ENCODE measurements at regions not wholly inside any gene's neighbourhood (a gene's known extent, or its start where the extent isn't known, plus 50 kb on each side); places are given as distances from the start of the nearest gene placed in this dataset.

DNA sequence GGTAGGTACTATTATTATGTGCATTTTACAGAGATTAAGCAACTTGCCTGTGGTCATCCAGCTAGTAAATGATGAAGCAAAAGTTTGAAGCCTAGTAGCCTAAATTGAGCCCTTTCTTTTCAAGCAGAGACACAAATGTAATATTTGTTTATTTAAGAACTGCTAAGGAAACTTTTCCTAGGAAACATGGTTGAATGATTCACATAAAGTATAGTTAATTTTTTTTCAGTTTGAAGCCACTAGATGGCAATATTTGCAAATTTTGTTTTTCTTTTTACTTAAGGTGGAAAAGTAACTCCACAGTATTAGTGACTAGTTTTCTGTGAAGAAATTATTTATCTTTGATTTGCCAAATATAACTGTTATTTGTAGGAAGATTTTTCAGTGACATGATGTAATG lies 52.8 kb upstream of the ANKRD17 start (continued):
- TF ChIP-seq CAMTA2 (CRISPR knock-in tag; IDR thresholded peaks at IDR 0.05; ENCODE audit: borderline replicate concordance) (no peak), ZNF558 (CRISPR knock-in tag; IDR thresholded peaks at IDR 0.05; ENCODE audit: borderline replicate concordance) (no peak), HNRNPUL1 (IDR thresholded peaks at IDR 0.05; ENCODE audit: low read depth, low read length) (no peak), SMC3 (IDR thresholded peaks at IDR 0.05; ENCODE audit: low read length) (peak; percentile 15)
- TF ChIP-seq, protein P1, sequence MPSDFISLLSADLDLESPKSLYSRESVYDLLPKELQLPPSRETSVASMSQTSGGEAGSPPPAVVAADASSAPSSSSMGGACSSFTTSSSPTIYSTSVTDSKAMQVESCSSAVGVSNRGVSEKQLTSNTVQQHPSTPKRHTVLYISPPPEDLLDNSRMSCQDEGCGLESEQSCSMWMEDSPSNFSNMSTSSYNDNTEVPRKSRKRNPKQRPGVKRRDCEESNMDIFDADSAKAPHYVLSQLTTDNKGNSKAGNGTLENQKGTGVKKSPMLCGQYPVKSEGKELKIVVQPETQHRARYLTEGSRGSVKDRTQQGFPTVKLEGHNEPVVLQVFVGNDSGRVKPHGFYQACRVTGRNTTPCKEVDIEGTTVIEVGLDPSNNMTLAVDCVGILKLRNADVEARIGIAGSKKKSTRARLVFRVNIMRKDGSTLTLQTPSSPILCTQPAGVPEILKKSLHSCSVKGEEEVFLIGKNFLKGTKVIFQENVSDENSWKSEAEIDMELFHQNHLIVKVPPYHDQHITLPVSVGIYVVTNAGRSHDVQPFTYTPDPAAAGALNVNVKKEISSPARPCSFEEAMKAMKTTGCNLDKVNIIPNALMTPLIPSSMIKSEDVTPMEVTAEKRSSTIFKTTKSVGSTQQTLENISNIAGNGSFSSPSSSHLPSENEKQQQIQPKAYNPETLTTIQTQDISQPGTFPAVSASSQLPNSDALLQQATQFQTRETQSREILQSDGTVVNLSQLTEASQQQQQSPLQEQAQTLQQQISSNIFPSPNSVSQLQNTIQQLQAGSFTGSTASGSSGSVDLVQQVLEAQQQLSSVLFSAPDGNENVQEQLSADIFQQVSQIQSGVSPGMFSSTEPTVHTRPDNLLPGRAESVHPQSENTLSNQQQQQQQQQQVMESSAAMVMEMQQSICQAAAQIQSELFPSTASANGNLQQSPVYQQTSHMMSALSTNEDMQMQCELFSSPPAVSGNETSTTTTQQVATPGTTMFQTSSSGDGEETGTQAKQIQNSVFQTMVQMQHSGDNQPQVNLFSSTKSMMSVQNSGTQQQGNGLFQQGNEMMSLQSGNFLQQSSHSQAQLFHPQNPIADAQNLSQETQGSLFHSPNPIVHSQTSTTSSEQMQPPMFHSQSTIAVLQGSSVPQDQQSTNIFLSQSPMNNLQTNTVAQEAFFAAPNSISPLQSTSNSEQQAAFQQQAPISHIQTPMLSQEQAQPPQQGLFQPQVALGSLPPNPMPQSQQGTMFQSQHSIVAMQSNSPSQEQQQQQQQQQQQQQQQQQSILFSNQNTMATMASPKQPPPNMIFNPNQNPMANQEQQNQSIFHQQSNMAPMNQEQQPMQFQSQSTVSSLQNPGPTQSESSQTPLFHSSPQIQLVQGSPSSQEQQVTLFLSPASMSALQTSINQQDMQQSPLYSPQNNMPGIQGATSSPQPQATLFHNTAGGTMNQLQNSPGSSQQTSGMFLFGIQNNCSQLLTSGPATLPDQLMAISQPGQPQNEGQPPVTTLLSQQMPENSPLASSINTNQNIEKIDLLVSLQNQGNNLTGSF (CRISPR knock-in tag; IDR thresholded peaks at IDR 0.05) = no peak
- TF ChIP-seq, protein P2, sequence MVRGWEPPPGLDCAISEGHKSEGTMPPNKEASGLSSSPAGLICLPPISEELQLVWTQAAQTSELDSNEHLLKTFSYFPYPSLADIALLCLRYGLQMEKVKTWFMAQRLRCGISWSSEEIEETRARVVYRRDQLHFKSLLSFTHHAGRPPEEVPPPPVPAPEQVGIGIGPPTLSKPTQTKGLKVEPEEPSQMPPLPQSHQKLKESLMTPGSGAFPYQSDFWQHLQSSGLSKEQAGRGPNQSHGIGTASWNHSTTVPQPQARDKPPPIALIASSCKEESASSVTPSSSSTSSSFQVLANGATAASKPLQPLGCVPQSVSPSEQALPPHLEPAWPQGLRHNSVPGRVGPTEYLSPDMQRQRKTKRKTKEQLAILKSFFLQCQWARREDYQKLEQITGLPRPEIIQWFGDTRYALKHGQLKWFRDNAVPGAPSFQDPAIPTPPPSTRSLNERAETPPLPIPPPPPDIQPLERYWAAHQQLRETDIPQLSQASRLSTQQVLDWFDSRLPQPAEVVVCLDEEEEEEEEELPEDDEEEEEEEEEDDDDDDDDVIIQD (CRISPR knock-in tag; IDR thresholded peaks at IDR 0.05; ENCODE audit: low read depth) = no peak
- TF ChIP-seq, protein P3, sequence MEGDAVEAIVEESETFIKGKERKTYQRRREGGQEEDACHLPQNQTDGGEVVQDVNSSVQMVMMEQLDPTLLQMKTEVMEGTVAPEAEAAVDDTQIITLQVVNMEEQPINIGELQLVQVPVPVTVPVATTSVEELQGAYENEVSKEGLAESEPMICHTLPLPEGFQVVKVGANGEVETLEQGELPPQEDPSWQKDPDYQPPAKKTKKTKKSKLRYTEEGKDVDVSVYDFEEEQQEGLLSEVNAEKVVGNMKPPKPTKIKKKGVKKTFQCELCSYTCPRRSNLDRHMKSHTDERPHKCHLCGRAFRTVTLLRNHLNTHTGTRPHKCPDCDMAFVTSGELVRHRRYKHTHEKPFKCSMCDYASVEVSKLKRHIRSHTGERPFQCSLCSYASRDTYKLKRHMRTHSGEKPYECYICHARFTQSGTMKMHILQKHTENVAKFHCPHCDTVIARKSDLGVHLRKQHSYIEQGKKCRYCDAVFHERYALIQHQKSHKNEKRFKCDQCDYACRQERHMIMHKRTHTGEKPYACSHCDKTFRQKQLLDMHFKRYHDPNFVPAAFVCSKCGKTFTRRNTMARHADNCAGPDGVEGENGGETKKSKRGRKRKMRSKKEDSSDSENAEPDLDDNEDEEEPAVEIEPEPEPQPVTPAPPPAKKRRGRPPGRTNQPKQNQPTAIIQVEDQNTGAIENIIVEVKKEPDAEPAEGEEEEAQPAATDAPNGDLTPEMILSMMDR (CRISPR knock-in tag; IDR thresholded peaks at IDR 0.05) = peak; percentile 46
- TF ChIP-seq, protein P4, sequence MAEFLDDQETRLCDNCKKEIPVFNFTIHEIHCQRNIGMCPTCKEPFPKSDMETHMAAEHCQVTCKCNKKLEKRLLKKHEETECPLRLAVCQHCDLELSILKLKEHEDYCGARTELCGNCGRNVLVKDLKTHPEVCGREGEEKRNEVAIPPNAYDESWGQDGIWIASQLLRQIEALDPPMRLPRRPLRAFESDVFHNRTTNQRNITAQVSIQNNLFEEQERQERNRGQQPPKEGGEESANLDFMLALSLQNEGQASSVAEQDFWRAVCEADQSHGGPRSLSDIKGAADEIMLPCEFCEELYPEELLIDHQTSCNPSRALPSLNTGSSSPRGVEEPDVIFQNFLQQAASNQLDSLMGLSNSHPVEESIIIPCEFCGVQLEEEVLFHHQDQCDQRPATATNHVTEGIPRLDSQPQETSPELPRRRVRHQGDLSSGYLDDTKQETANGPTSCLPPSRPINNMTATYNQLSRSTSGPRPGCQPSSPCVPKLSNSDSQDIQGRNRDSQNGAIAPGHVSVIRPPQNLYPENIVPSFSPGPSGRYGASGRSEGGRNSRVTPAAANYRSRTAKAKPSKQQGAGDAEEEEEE (CRISPR knock-in tag; IDR thresholded peaks at IDR 0.05; ENCODE audit: borderline replicate concordance) = no peak
